ENCODE measurements at regions not wholly inside any gene's neighbourhood (a gene's known extent, or its start where the extent isn't known, plus 50 kb on each side); places are given as distances from the start of the nearest gene placed in this dataset.

DNA sequence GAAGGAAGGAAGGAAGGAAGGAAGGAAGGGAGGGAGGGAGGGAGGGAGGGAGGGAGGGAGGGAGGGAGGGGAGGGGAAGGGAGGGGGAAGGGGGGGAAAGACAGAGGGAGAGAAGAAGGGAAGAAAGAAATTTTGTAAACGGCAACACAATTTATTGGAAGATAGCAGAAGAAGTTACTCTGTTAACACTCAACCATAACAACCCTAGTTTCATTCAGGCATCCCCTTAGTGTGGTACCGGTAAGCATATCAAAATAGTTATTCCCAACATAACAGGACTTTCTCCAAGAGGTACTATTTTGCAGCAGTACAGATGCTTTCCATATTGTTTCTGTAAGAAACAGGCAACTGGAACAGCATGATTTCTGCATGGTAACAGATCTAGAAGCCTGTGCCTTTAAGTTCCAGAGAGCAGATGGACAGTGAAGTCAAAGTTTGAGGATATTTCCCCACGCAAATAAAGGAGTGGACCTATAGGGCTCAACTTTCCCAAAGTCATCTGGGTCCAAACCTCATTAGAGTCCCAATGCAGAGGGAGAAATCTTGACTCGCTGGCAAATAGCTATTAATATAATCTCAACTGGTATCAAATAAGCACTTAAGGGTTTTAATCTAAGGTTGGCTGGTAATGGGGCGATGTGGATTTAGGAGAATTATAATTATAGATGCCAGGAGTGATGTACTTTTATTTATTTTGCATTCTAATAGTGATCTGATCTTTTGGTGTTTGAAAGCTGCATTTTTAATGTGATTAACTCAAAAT lies 69.4 kb downstream of the TENT5A start:
- no peak overlapping the region for H3K4me3 ChIP-seq (ENCODE audit: low read depth, low read length)
- DNase-seq (ENCODE audit: low read depth, low spot score) = no peak
- TF ChIP-seq, protein P1, sequence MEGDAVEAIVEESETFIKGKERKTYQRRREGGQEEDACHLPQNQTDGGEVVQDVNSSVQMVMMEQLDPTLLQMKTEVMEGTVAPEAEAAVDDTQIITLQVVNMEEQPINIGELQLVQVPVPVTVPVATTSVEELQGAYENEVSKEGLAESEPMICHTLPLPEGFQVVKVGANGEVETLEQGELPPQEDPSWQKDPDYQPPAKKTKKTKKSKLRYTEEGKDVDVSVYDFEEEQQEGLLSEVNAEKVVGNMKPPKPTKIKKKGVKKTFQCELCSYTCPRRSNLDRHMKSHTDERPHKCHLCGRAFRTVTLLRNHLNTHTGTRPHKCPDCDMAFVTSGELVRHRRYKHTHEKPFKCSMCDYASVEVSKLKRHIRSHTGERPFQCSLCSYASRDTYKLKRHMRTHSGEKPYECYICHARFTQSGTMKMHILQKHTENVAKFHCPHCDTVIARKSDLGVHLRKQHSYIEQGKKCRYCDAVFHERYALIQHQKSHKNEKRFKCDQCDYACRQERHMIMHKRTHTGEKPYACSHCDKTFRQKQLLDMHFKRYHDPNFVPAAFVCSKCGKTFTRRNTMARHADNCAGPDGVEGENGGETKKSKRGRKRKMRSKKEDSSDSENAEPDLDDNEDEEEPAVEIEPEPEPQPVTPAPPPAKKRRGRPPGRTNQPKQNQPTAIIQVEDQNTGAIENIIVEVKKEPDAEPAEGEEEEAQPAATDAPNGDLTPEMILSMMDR (IDR thresholded peaks at IDR 0.05; ENCODE audit: low read depth, low read length) = no peak
- in situ Hi-C loops (cut with HindIII; ENCODE audit: low sequenced_read_pairs) = no loop called here

DNA sequence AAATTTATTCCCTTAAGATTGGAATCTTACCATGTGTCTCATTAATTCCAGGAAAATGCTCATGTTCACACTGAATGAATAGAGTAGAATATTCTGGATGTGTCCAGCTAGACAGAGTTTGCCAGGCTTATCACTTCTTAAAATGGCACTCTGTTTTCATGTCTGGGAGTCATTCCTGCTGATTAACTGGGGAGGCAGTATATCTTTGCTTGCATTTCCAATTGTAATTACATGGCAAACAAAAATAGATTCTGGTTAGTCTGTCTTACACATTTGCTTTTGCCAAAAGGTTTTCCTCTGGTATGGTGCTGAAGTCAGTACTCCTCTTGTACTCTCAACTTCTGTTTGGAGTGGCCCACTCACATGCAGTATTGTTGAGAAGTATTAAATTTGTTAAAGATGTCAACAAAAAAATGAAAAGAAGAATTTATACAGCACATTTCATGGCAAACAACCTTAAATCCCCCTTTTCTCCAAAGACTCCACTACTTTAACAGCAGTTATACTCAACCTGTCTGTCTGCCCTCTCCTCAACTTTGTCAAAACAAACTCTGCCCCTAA lies 70.2 kb downstream of the TENT5A start:
- no peak for DNase-seq (ENCODE audit: low read depth, low spot score)
- H3K4me3 ChIP-seq (ENCODE audit: low read depth, low read length) = no peak overlapping the region
- TF ChIP-seq, protein P1 (IDR thresholded peaks at IDR 0.05; ENCODE audit: low read depth, low read length) = no peak
- in situ Hi-C loops (cut with HindIII; ENCODE audit: low sequenced_read_pairs) = no loop called here

DNA sequence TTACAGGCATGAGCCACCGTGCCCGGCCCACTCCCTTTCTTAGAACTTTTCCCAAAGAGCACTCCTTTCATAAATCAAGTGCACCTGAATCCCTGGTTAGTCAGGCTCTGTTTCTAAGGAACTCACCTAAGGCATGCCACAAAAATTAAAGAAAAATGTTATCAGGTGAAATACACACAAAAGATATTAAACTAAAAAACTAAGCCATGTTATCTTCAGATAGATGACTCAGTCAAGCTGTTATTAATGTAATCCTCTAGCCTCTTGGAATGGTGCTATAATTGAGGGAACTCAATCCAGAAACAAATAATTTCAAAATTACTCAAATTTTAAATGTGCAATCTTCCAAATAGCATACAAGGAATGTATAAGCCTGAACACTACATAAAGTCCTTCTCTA lies 83.0 kb downstream of the TENT5A start:
- no peak for DNase-seq (ENCODE audit: low read depth, low spot score)
- no peak overlapping the region for H3K4me3 ChIP-seq (ENCODE audit: low read depth, low read length)
- in situ Hi-C loops (cut with HindIII; ENCODE audit: low sequenced_read_pairs) = no loop called here
- TF ChIP-seq, protein P1 (IDR thresholded peaks at IDR 0.05; ENCODE audit: low read depth, low read length) = no peak

DNA sequence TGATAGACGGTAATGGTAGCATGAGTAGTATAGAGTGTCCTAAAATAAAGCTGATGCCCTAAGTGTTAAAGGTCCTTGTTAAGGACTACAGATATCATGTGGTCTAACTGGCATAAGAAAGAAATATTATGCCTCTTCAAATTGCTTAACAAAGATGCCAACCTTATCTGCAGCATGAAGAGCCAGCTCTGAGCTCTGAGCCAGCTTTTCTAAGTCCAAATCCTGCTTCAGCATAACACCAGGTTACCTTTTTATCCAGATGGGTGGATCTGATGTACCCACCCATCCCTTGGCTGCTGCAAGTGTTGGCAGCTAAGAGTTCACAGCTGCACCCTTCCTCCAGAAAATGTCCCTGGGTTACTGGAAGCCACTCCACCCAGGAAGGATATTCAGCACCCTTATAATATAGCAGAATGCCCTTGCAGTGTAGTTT lies 83.8 kb downstream of the TENT5A start:
- TF ChIP-seq, protein P1 (IDR thresholded peaks at IDR 0.05; ENCODE audit: low read depth, low read length) = no peak

DNA sequence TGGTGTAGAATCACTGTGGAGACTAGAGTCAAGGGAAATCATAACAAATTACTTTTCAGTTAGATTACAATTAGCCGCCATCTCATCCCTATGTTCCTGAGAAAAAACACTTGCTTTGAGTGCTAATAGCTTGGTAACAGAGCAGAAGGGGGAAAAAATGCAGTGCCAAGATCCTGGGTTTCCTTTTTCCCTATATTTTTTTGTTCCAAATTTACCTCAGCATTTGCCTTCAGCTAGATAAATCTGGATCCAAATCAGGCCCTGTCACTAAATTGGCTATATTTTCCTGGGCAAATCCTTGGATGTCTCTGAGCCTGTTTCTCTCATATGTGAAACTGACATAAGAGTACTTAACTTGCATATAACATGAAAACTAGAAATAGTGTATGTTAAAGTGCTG lies 86.0 kb downstream of the TENT5A start:
- in situ Hi-C loops (cut with HindIII; ENCODE audit: low sequenced_read_pairs) = no loop called here
- no peak overlapping the region for H3K4me3 ChIP-seq (ENCODE audit: low read depth, low read length)
- TF ChIP-seq, protein P1 (IDR thresholded peaks at IDR 0.05; ENCODE audit: low read depth, low read length) = no peak
- DNase-seq (ENCODE audit: low read depth, low spot score) = no peak

More for the DNA sequence above, 83.8 kb downstream of the TENT5A start:
- DNase-seq (ENCODE audit: low read depth, low spot score) = no peak
- in situ Hi-C loops (cut with HindIII; ENCODE audit: low sequenced_read_pairs) = no loop called here
- no peak overlapping the region for H3K4me3 ChIP-seq (ENCODE audit: low read depth, low read length)

DNA sequence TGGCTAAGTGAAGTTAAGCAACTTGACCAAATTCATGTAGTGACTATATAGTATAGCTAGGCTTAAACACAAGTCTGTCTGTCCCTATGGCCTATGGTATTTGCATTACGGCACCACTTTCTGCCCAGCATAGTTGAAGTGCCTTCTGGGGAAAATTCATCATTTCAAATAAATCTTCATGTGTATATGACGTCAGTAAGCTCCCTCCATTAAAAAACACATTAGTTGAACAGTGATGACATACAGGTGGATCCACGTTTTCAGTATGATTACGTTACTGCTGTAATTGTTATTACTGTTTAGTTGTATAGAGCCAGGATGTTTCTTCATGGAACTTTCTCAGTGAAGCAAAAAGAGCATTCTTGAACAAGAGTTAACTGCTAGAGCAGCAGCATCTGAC lies 96.2 kb downstream of the TENT5A start:
- in situ Hi-C loops (cut with HindIII; ENCODE audit: low sequenced_read_pairs) = no loop called here
- H3K4me3 ChIP-seq (ENCODE audit: low read depth, low read length) = no peak overlapping the region
- DNase-seq (ENCODE audit: low read depth, low spot score) = no peak
- TF ChIP-seq, protein P1 (IDR thresholded peaks at IDR 0.05; ENCODE audit: low read depth, low read length) = no peak
